ENCODE measurements at regions not wholly inside any gene's neighbourhood (a gene's known extent, or its start where the extent isn't known, plus 50 kb on each side); places are given as distances from the start of the nearest gene placed in this dataset.

GRCh38 chr1:96416111-96416595, 305.4 kb upstream of the PTBP2 start:
- whole genome bisulfite sequencing, 2 experiments (ENCODE audit: extremely low coverage in 1 of 2, insufficient coverage in 1 of 2, insufficient read length in 1 of 2, insufficient replicate concordance in 2 of 2, low coverage in 1 of 2, low lambda C conversion rate in 2 of 2, missing lambda C conversion rate in 1 of 2), result 100% methylated on average over 5 of the region's 5 CpGs; no CpG with 5 or more reads in 1 of the 2 experiments
- 0 out of 2 replicates have a peak overlapping the region, but pooled peaks have one; percentile 62 for H2AFZ ChIP-seq (ENCODE audit: low read length)
- TF ChIP-seq NANOG (IDR thresholded peaks at IDR 0.05; ENCODE audit: insufficient read depth, low read depth, low read length, poor library complexity, severe bottlenecking) (no peak), EGR1 (IDR thresholded peaks at IDR 0.05; ENCODE audit: borderline replicate concordance, low read depth, low read length) (no peak), BACH1 (IDR thresholded peaks at IDR 0.05; ENCODE audit: low read length) (no peak), KDM1A (IDR thresholded peaks at IDR 0.05; ENCODE audit: borderline replicate concordance, low read length) (no peak), RAD21 (IDR thresholded peaks at IDR 0.05 in 1 of 2, conservative IDR thresholded peaks at IDR 0.05 in 1 of 2; ENCODE audit: low read depth in 2 of 2, low read length in 2 of 2) (no peak), GABPA (IDR thresholded peaks at IDR 0.05; ENCODE audit: borderline replicate concordance, insufficient read depth, low read length) (no peak), ZNF274 (IDR thresholded peaks at IDR 0.05; ENCODE audit: borderline replicate concordance, extremely low read depth, low read length) (no peak), MAFK (IDR thresholded peaks at IDR 0.05; ENCODE audit: low read depth, low read length) (no peak), POLR2A (IDR thresholded peaks at IDR 0.05; ENCODE audit: control extremely low read depth in 1 of 2, low read depth in 2 of 2, low read length in 2 of 2) (no peak), TAF1 (IDR thresholded peaks at IDR 0.05; ENCODE audit: low read depth, low read length) (no peak), SIRT6 (IDR thresholded peaks at IDR 0.05; ENCODE audit: low read length) (no peak), RNF2 (IDR thresholded peaks at IDR 0.05; ENCODE audit: borderline replicate concordance, low read depth, low read length, missing control alignments, poor library complexity, severe bottlenecking) (no peak), HDAC6 (IDR thresholded peaks at IDR 0.05; ENCODE audit: low read depth, low read length) (no peak), CHD2 (IDR thresholded peaks at IDR 0.05; ENCODE audit: low read length) (no peak), ASH2L (IDR thresholded peaks at IDR 0.05; ENCODE audit: low read length) (no peak), FOSL1 (IDR thresholded peaks at IDR 0.05; ENCODE audit: insufficient read depth, low read depth, low read length) (no peak)

More at GRCh38 chr1:96416111-96416595, 305.4 kb upstream of the PTBP2 start:
- no peaks in the 10 kb centered on the region for H3K27me3 ChIP-seq (replicated peaks in 1 of 4; ENCODE audit: control insufficient read depth in 3 of 4, extremely low read depth in 1 of 4, insufficient read depth in 3 of 4, low read length in 3 of 4)
- H2BK12ac ChIP-seq (ENCODE audit: low read depth, low read length), result no peak overlapping the region
- no peak overlapping the region for H4K8ac ChIP-seq (ENCODE audit: extremely low read depth, insufficient read depth, low read length)
- ChIA-PET POLR2A (ENCODE audit: partially characterized antibody) (no interaction called here), CTCF (ENCODE audit: partially characterized antibody) (no interaction called here)
- no peak overlapping the region for H3K56ac ChIP-seq (replicated peaks; ENCODE audit: insufficient read length, low read depth, low read length)
- no peak overlapping the region for H3K18ac ChIP-seq (ENCODE audit: extremely low read depth, low read length)
- H2BK5ac ChIP-seq (ENCODE audit: low read depth, low read length), result no peak overlapping the region
- FAIRE-seq (no peak), DNase-seq (ENCODE audit: low read depth in 1 of 2, low spot score in 2 of 2) (no peak)
- H3K36me3 ChIP-seq (ENCODE audit: control insufficient read depth in 2 of 4, insufficient read depth in 4 of 4, low read length in 3 of 4), result no peaks in the 10 kb centered on the region
- H3K9me3 ChIP-seq (ENCODE audit: insufficient read depth in 2 of 2, low read depth in 1 of 2, low read length in 1 of 2), result no peaks in the 10 kb centered on the region
- no peak overlapping the region for H2BK20ac ChIP-seq (ENCODE audit: low read length)
- H3K27ac ChIP-seq (ENCODE audit: low read depth, low read length), result no peak overlapping the region
- no peaks in the 10 kb centered on the region for H3K4me1 ChIP-seq (replicated peaks in 1 of 4; ENCODE audit: control insufficient read depth in 3 of 4, insufficient read depth in 4 of 4, low read length in 3 of 4)
- H4K5ac ChIP-seq (ENCODE audit: insufficient read length, low read depth, low read length), result no peak overlapping the region
- H3K79me1 ChIP-seq (ENCODE audit: low read depth, low read length), result no peaks in the 10 kb centered on the region
- H4K91ac ChIP-seq (replicated peaks; ENCODE audit: insufficient read length, low read length), result no peak overlapping the region
- no peak overlapping the region for H2BK120ac ChIP-seq (replicated peaks; ENCODE audit: low read depth, low read length)
- H3K4me3 ChIP-seq (ENCODE audit: extremely low read depth in 1 of 4, insufficient read depth in 2 of 4, low read depth in 3 of 4, low read length in 4 of 4), result no peak overlapping the region
- no peak overlapping the region for H2AK5ac ChIP-seq (ENCODE audit: low read depth, low read length)
- no peak overlapping the region for H3K23ac ChIP-seq (ENCODE audit: insufficient read length)
- no peaks in the 10 kb centered on the region for H3K79me2 ChIP-seq (ENCODE audit: control insufficient read depth in 1 of 2, insufficient read depth in 2 of 2, low read length in 2 of 2)
- H3K23me2 ChIP-seq (ENCODE audit: low read depth, low read length), result no peaks in the 10 kb centered on the region
- H3K9ac ChIP-seq (replicated peaks in 1 of 4; ENCODE audit: extremely low read depth in 1 of 4, low read depth in 3 of 4, low read length in 3 of 4), result no peak overlapping the region
- no peak overlapping the region for H3K4ac ChIP-seq (replicated peaks; ENCODE audit: insufficient read length, low read depth, low read length)
- H3K4me2 ChIP-seq (ENCODE audit: insufficient read depth in 1 of 2, low read depth in 2 of 2, low read length in 2 of 2), result no peak overlapping the region
- no peak overlapping the region for H2BK15ac ChIP-seq (ENCODE audit: low read length)
- no peaks in the 10 kb centered on the region for H4K20me1 ChIP-seq (replicated peaks in 1 of 2; ENCODE audit: control insufficient read depth in 1 of 2, insufficient read depth in 2 of 2, low read length in 2 of 2)
- H3K14ac ChIP-seq (ENCODE audit: insufficient read length), result no peak overlapping the region

Data from H1 (cell line).